A673 (cell line): ENCODE measurements at regions not wholly inside any gene's neighbourhood (a gene's known extent, or its start where the extent isn't known, plus 50 kb on each side); places are given as distances from the start of the nearest gene placed in this dataset.

Experiments
- BruUV-seq: library from RNA; stranded (reverse); fragments of 400-500 nt; replicated peaks from 2 replicates; lab custom pipeline; 2021; lab: Mats Ljungman, UMichigan
- CTCF ChIA-PET: fragments of 300-600 bp; sonication (Branson Sonifier 250); formaldehyde crosslinking; loops from one replicate; lab custom pipeline; 2022; ENCODE audit warnings: antibody characterized with exemption; lab: Charles Lee
- POLR2A ChIA-PET: fragments of 300-600 bp; sonication (Branson Sonifier 250); formaldehyde crosslinking; loops from one replicate; lab custom pipeline; 2022; ENCODE audit warnings: antibody characterized with exemption; ENCODE audit not compliant: low non-redundant PET; lab: Charles Lee
- DNase-seq: peaks from one replicate; pipeline ENCODE4 v3.0.0-alpha.2; 2015; ENCODE audit warnings: low spot score
- H3K27ac ChIP-seq: fragments of 200-600 bp; sonication (generic); 2 replicates; pipeline ENCODE4 v1.5.1; 2016; ENCODE audit warnings: mixed run types, low read depth, mild to moderate bottlenecking, mixed read lengths, antibody characterized with exemption, low read length; ENCODE audit not compliant: poor library complexity, severe bottlenecking
- H3K27me3 ChIP-seq: fragments of 200-600 bp; sonication (generic); replicated peaks from 2 replicates; pipeline ENCODE4 v1.6.1; 2017; ENCODE audit warnings: mixed run types, low read depth, mild to moderate bottlenecking, mixed read lengths, antibody characterized with exemption, low read length; ENCODE audit not compliant: insufficient read depth, poor library complexity
- H3K36me3 ChIP-seq: fragments of 200-600 bp; sonication (generic); 2 replicates; pipeline ENCODE4 v1.6.1; 2016; ENCODE audit warnings: mixed run types, mild to moderate bottlenecking, mixed read lengths, antibody characterized with exemption, low read length; ENCODE audit not compliant: insufficient read depth, poor library complexity, severe bottlenecking
- H3K4me1 ChIP-seq: fragments of 200-600 bp; sonication (generic); 2 replicates; pipeline ENCODE4 v1.6.1; 2017; ENCODE audit warnings: mixed run types, mild to moderate bottlenecking, mixed read lengths, antibody characterized with exemption, low read length; ENCODE audit not compliant: insufficient read depth, poor library complexity, severe bottlenecking
- H3K4me3 ChIP-seq: fragments of 200-600 bp; sonication (generic); 2 replicates; pipeline ENCODE4 v1.5.1; 2016; ENCODE audit warnings: low read depth, mixed run types, mild to moderate bottlenecking, mixed read lengths, low read length; ENCODE audit not compliant: poor library complexity, severe bottlenecking
- H3K9me3 ChIP-seq: fragments of 200-600 bp; sonication (generic); 2 replicates; pipeline ENCODE4 v1.6.1; 2016; ENCODE audit warnings: mixed run types, low read depth, mild to moderate bottlenecking, mixed read lengths, antibody characterized with exemption, low read length; ENCODE audit not compliant: poor library complexity, severe bottlenecking
- CTCF ChIP-seq: fragments of 300-800, 200-600 bp; sonication (generic); conservative IDR thresholded peaks from 2 replicates; pipeline ENCODE4 v1.5.1; 2017; ENCODE audit warnings: low read depth, mild to moderate bottlenecking, antibody characterized with exemption, low read length, moderate library complexity, mixed read lengths
- EZH2 ChIP-seq: fragments of 200-600 bp; sonication (generic); IDR thresholded peaks from 2 replicates; pipeline ENCODE4 v1.6.1; 2017; ENCODE audit warnings: borderline replicate concordance, low read depth, mild to moderate bottlenecking, mixed read lengths, antibody characterized with exemption, low read length; ENCODE audit not compliant: poor library complexity, severe bottlenecking
- intact Hi-C: fragments of 100-400 bp; cut with micrococcal nuclease; formaldehyde crosslinking; loops from one replicate; pipeline ENCODE4 v1.10.0; 2022; ENCODE audit not compliant: unreplicated experiment

- Histone ChIP-seq H3K27ac (no peak overlapping the region), H3K4me1 (peaks cover 23% of the 10 kb centered on the region), H3K36me3 (no peaks in the 10 kb centered on the region), H3K4me3 (no peak overlapping the region), H3K9me3 (no peaks in the 10 kb centered on the region), H3K27me3 (no peaks in the 10 kb centered on the region)
- POLR2A ChIA-PET = no interaction called here
- TF ChIP-seq EZH2 = no peak
- TF ChIP-seq CTCF = no peak
- no TSS peak for BruUV-seq
- peak; percentile 40 for DNase-seq
- intact Hi-C loops = no loop called here
- CTCF ChIA-PET = no interaction called here
Measured at GRCh38 chr16:85162478-85163277, 50.4 kb upstream of the CIBAR2 start.

- H3K27ac ChIP-seq = no peak overlapping the region
- H3K4me3 ChIP-seq = no peak overlapping the region
- TF ChIP-seq EZH2 (no peak), CTCF (no peak)
- no peak for DNase-seq
- POLR2A ChIA-PET = no interaction called here
- no TSS peak for BruUV-seq
- intact Hi-C loops = no loop called here
- no peaks in the 10 kb centered on the region for H3K27me3 ChIP-seq
- CTCF ChIA-PET = no interaction called here
- peaks cover 20% of the 10 kb centered on the region for H3K4me1 ChIP-seq
- no peaks in the 10 kb centered on the region for H3K9me3 ChIP-seq
- H3K36me3 ChIP-seq = no peaks in the 10 kb centered on the region
Measured at GRCh38 chr16:85163278-85164112, 51.2 kb upstream of the CIBAR2 start.

GRCh38 chr16:85164431-85164830 is 52.2 kb upstream of the CIBAR2 start:
- Histone ChIP-seq H3K27me3 (no peaks in the 10 kb centered on the region), H3K36me3 (no peaks in the 10 kb centered on the region), H3K9me3 (no peaks in the 10 kb centered on the region), H3K27ac (no peak overlapping the region), H3K4me1 (peaks cover 14% of the 10 kb centered on the region), H3K4me3 (no peak overlapping the region)
- ChIA-PET POLR2A (no interaction called here), CTCF (no interaction called here)
- TF ChIP-seq CTCF = no peak
- no peak for TF ChIP-seq EZH2
- no peak for DNase-seq
- intact Hi-C loops = no loop called here
- no TSS peak for BruUV-seq
